Fibroblast of lung (primary cell): ENCODE measurements at regions not wholly inside any gene's neighbourhood (a gene's known extent, or its start where the extent isn't known, plus 50 kb on each side); places are given as distances from the start of the nearest gene placed in this dataset.

Experiments
- CTCF ChIP-seq, 2 donors: IDR thresholded peaks in 1 of 2; conservative IDR thresholded peaks in 1 of 2; 1 replicate in 1 of 2; 2 replicates in 1 of 2; pipeline ENCODE4 v1.5.1; 2011 to 2012; ENCODE audit warnings: low read length in 2 of 2, control low read depth in 1 of 2, inconsistent platforms in 1 of 2, low read depth in 1 of 2, mild to moderate bottlenecking in 1 of 2
- EZH2 ChIP-seq: IDR thresholded peaks from 2 replicates; pipeline ENCODE4 v1.5.1; 2012; ENCODE audit warnings: low read length, control low read depth, mild to moderate bottlenecking; ENCODE audit errors: missing control alignments

GRCh38 chr6:81826784-81827183 is 74.3 kb upstream of the TENT5A start:
- no peak for TF ChIP-seq CTCF (conservative IDR thresholded peaks at IDR 0.05 in 1 of 2, IDR thresholded peaks at IDR 0.05 in 1 of 2; ENCODE audit: low read depth in 1 of 2, low read length in 2 of 2)
- TF ChIP-seq EZH2 = no peak
